H9 (cell line): ENCODE measurements at regions not wholly inside any gene's neighbourhood (a gene's known extent, or its start where the extent isn't known, plus 50 kb on each side); places are given as distances from the start of the nearest gene placed in this dataset.

Source experiments
- DNase-seq: peaks from one replicate; pipeline ENCODE4 v3.0.0-alpha.2; 2017
- H2AFZ ChIP-seq: one replicate; pipeline ENCODE4 v1.6.1; 2013; ENCODE audit warnings: mild to moderate bottlenecking, low read length, control low read depth, moderate library complexity
- H2AK5ac ChIP-seq: 2 replicates; pipeline ENCODE4 v1.6.1; 2013; ENCODE audit warnings: low read length, control low read depth, mixed read lengths; ENCODE audit not compliant: insufficient read length
- H2BK120ac ChIP-seq: one replicate; pipeline ENCODE4 v1.6.1; 2013; ENCODE audit warnings: low read depth, mild to moderate bottlenecking, low read length, control low read depth, inconsistent platforms; ENCODE audit not compliant: poor library complexity, severe bottlenecking
- H2BK12ac ChIP-seq: 2 replicates; pipeline ENCODE4 v1.6.1; 2013; ENCODE audit warnings: low read length, control low read depth, mixed read lengths, low read depth; ENCODE audit not compliant: insufficient read length
- H2BK15ac ChIP-seq: 2 replicates; pipeline ENCODE4 v1.6.1; 2013; ENCODE audit warnings: low read depth, low read length, control low read depth
- H2BK20ac ChIP-seq: one replicate; pipeline ENCODE4 v1.6.1; 2013; ENCODE audit warnings: low read depth, mild to moderate bottlenecking, low read length, control low read depth, inconsistent platforms; ENCODE audit not compliant: poor library complexity, severe bottlenecking
- H2BK5ac ChIP-seq: 2 replicates; pipeline ENCODE4 v1.6.1; 2013; ENCODE audit warnings: low read length, control low read depth, mixed read lengths; ENCODE audit not compliant: insufficient read length
- H3K14ac ChIP-seq: 2 replicates; pipeline ENCODE4 v1.6.1; 2013; ENCODE audit warnings: low read length, control low read depth; ENCODE audit not compliant: insufficient read depth
- H3K18ac ChIP-seq: 2 replicates; pipeline ENCODE4 v1.6.1; 2013; ENCODE audit warnings: low read depth, mild to moderate bottlenecking, mixed read lengths, low read length, control low read depth; ENCODE audit not compliant: insufficient read length
- H3K23ac ChIP-seq: 2 replicates; pipeline ENCODE4 v1.6.1; 2013; ENCODE audit warnings: low read length, control low read depth, mixed read lengths, low read depth; ENCODE audit not compliant: insufficient read length
- H3K23me2 ChIP-seq: 2 replicates; pipeline ENCODE4 v1.6.1; 2013; ENCODE audit warnings: low read depth, mild to moderate bottlenecking, mixed read lengths, low read length, control low read depth; ENCODE audit not compliant: insufficient read length, poor library complexity, severe bottlenecking
- H3K27ac ChIP-seq: 2 replicates; pipeline ENCODE4 v1.5.1; 2013; ENCODE audit warnings: low read length, control low read depth, mixed read lengths, low read depth; ENCODE audit not compliant: insufficient read length
- H3K27me3 ChIP-seq: 2 replicates; pipeline ENCODE4 v1.6.1; 2013; ENCODE audit warnings: low read length, control low read depth, inconsistent platforms; ENCODE audit not compliant: insufficient read depth
- H3K4ac ChIP-seq: 2 replicates; pipeline ENCODE4 v1.6.1; 2013; ENCODE audit warnings: low read depth, mild to moderate bottlenecking, control low read depth, inconsistent platforms, low read length, moderate library complexity
- H3K4me1 ChIP-seq: 2 replicates; pipeline ENCODE4 v1.6.1; 2013; ENCODE audit warnings: low read length, control low read depth, inconsistent platforms; ENCODE audit not compliant: insufficient read depth
- H3K4me2 ChIP-seq: 2 replicates; pipeline ENCODE4 v1.6.1; 2013; ENCODE audit warnings: low read length, control low read depth, mixed read lengths; ENCODE audit not compliant: insufficient read length, insufficient read depth
- H3K56ac ChIP-seq: 2 replicates; pipeline ENCODE4 v1.6.1; 2013; ENCODE audit warnings: low read depth, mild to moderate bottlenecking, mixed read lengths, low read length, control low read depth; ENCODE audit not compliant: insufficient read length
- H3K79me1 ChIP-seq: 2 replicates; pipeline ENCODE4 v1.6.1; 2013; ENCODE audit warnings: low read depth, mild to moderate bottlenecking, moderate library complexity, low read length, control low read depth, inconsistent platforms; ENCODE audit not compliant: insufficient read depth, poor library complexity, severe bottlenecking
- H3K79me2 ChIP-seq: 2 replicates; pipeline ENCODE4 v1.6.1; 2013; ENCODE audit warnings: low read length, control low read depth, inconsistent platforms; ENCODE audit not compliant: insufficient read depth
- H3K9ac ChIP-seq: 2 replicates; pipeline ENCODE4 v1.6.1; 2013; ENCODE audit warnings: low read length, control low read depth, mixed read lengths; ENCODE audit not compliant: insufficient read length; ENCODE audit errors: extremely low read depth
- H3K9me3 ChIP-seq: one replicate; pipeline ENCODE4 v1.6.1; 2013; ENCODE audit warnings: low read depth, low read length, inconsistent platforms; ENCODE audit not compliant: control insufficient read depth
- H3T11ph ChIP-seq: one replicate; pipeline ENCODE4 v1.6.1; 2013; ENCODE audit warnings: mild to moderate bottlenecking, low read length, control low read depth, inconsistent platforms
- H4K20me1 ChIP-seq: one replicate; pipeline ENCODE4 v1.6.1; 2013; ENCODE audit not compliant: control insufficient read depth, insufficient read length, insufficient read depth
- H4K5ac ChIP-seq: 2 replicates; pipeline ENCODE4 v1.6.1; 2013; ENCODE audit warnings: low read depth, mild to moderate bottlenecking, mixed read lengths, low read length, control low read depth; ENCODE audit not compliant: insufficient read length
- H4K8ac ChIP-seq: replicated peaks from 2 replicates; pipeline ENCODE4 v1.6.1; 2013; ENCODE audit warnings: low read length, control low read depth, mixed read lengths, low read depth; ENCODE audit not compliant: insufficient read length
- H4K91ac ChIP-seq: 2 replicates; pipeline ENCODE4 v1.6.1; 2013; ENCODE audit warnings: low read depth, mild to moderate bottlenecking, moderate library complexity, mixed read lengths, low read length, control low read depth; ENCODE audit not compliant: insufficient read length
- H3K27ac Mint-ChIP-seq, 3 experiments: 2 replicates in 2 of 3; 3 replicates in 1 of 3; pipeline ENCODE4 v1.8.0; 2020 to 2021; ENCODE audit warnings: mixed read lengths in 3 of 3, mild to moderate bottlenecking in 1 of 3, moderate library complexity in 1 of 3
- H3K27me3 Mint-ChIP-seq: 2 replicates; pipeline ENCODE4 v1.8.0; 2021; ENCODE audit warnings: low read depth, mild to moderate bottlenecking, moderate library complexity, mixed read lengths
- H3K36me3 Mint-ChIP-seq, 3 experiments: 2 replicates in 2 of 3; 3 replicates in 1 of 3; pipeline ENCODE4 v1.8.0; 2020 to 2021; ENCODE audit warnings: low read depth in 3 of 3, mixed read lengths in 3 of 3; ENCODE audit not compliant: insufficient read depth in 1 of 3
- H3K4me1 Mint-ChIP-seq, 2 experiments: 2 replicates each; pipeline ENCODE4 v1.8.0; 2020; ENCODE audit warnings: mixed read lengths in 2 of 2
- H3K4me3 Mint-ChIP-seq, 2 experiments: 2 replicates in 1 of 2; 3 replicates in 1 of 2; pipeline ENCODE4 v1.8.0; 2020 to 2021; ENCODE audit warnings: mild to moderate bottlenecking in 2 of 2, mixed read lengths in 2 of 2, moderate library complexity in 1 of 2
- H3K9me3 Mint-ChIP-seq, 2 experiments: 2 replicates in 1 of 2; 3 replicates in 1 of 2; pipeline ENCODE4 v1.8.0; 2020; ENCODE audit warnings: mild to moderate bottlenecking in 2 of 2, mixed read lengths in 2 of 2, moderate library complexity in 1 of 2
- WGBS: extraction: QIAGEN DNeasy Blood & Tissue Kit; methylation state at CpG from one replicate; pipeline ENCODE4 v1.1.7; 2013; ENCODE audit warnings: missing lambda C conversion rate, low lambda C conversion rate, mixed read lengths; ENCODE audit not compliant: insufficient read length; ENCODE audit errors: extremely low coverage; 5-methylcytosine and 5-hydroxymethylcytosine counted together
- TF ChIP-seq, protein P1 (sequence below): fragments of 200-600 bp; sonication (generic); conservative IDR thresholded peaks from 3 replicates; pipeline ENCODE4 v1.8.0; 2021; ENCODE audit warnings: antibody characterized with exemption, mild to moderate bottlenecking

DNA sequence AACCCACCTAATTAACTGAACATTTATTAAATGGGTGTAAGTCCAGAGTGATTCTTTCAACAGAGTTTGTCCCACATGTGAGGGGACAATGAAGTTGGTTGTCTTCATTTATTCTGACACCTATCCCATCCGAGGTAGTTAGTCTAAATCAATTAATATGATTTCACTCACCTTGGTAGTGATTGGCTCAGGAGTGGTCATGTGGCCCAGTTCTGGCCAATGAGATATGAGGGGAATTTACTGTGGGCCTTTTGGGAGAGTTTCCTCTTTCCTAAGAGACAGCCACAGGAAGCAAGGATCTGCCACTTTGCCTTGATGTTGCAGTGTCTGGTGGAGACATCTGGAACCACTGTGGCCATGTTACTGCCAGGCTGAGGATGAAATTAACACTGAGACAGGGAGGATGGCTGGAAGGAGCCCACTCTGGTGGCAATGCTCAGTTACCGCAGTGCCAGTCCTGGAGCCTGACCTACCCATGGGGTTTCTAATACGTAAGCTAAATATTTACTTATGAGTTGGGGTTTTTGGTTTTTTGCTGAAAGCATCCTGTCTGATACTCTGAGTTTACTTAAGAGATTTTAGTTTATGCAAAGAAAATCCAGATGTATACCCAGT, 118.6 kb downstream of the FGF18 start:
- H2BK15ac ChIP-seq = no peak overlapping the region
- no peak overlapping the region for H3K4ac ChIP-seq
- H3K9me3 Mint-ChIP-seq = no peaks in the 10 kb centered on the region
- H3K27ac Mint-ChIP-seq = no peak overlapping the region
- H3K9me3 ChIP-seq = no peaks in the 10 kb centered on the region
- H2BK5ac ChIP-seq = no peak overlapping the region
- H4K8ac ChIP-seq = no peak overlapping the region
- H2AK5ac ChIP-seq = no peak overlapping the region
- H3K79me1 ChIP-seq = no peaks in the 10 kb centered on the region
- peaks cover 26 to 29% of the 10 kb centered on the region in 2 experiments for H3K4me1 Mint-ChIP-seq
- no peak overlapping the region for H2BK20ac ChIP-seq
- no peak overlapping the region for H4K5ac ChIP-seq
- TF ChIP-seq, protein P1, sequence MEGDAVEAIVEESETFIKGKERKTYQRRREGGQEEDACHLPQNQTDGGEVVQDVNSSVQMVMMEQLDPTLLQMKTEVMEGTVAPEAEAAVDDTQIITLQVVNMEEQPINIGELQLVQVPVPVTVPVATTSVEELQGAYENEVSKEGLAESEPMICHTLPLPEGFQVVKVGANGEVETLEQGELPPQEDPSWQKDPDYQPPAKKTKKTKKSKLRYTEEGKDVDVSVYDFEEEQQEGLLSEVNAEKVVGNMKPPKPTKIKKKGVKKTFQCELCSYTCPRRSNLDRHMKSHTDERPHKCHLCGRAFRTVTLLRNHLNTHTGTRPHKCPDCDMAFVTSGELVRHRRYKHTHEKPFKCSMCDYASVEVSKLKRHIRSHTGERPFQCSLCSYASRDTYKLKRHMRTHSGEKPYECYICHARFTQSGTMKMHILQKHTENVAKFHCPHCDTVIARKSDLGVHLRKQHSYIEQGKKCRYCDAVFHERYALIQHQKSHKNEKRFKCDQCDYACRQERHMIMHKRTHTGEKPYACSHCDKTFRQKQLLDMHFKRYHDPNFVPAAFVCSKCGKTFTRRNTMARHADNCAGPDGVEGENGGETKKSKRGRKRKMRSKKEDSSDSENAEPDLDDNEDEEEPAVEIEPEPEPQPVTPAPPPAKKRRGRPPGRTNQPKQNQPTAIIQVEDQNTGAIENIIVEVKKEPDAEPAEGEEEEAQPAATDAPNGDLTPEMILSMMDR = no peak
- peaks cover 16% of the 10 kb centered on the region; the same call in 1 of the 2 replicates for H3K4me1 ChIP-seq
- no peak overlapping the region for H3K27ac ChIP-seq
- H3K18ac ChIP-seq = no peak overlapping the region
- no peak for DNase-seq
- WGBS = no CpG with 5 or more reads among the region's 3 CpGs
- H3K9ac ChIP-seq = no peak overlapping the region
- H2BK120ac ChIP-seq = no peak overlapping the region
- H3K4me3 Mint-ChIP-seq = no peak overlapping the region
- no peaks in the 10 kb centered on the region for H3K79me2 ChIP-seq
- H3K27me3 Mint-ChIP-seq = peaks cover 3% of the 10 kb centered on the region
- no peak overlapping the region for H3K14ac ChIP-seq
- H3K23ac ChIP-seq = no peak overlapping the region
- no peak overlapping the region for H3K4me2 ChIP-seq
- H3K23me2 ChIP-seq = no peaks in the 10 kb centered on the region
- no peak overlapping the region for H4K91ac ChIP-seq
- H3K56ac ChIP-seq = no peak overlapping the region
- H2AFZ ChIP-seq = no peak overlapping the region
- no peak overlapping the region for H3T11ph ChIP-seq
- H2BK12ac ChIP-seq = no peak overlapping the region
- no peaks in the 10 kb centered on the region for H4K20me1 ChIP-seq
- H3K36me3 Mint-ChIP-seq = no peaks in the 10 kb centered on the region
- H3K27me3 ChIP-seq = no peaks in the 10 kb centered on the region
